Esophagus (tissue), 2 donors: ENCODE measurements at regions not wholly inside any gene's neighbourhood (a gene's known extent, or its start where the extent isn't known, plus 50 kb on each side); places are given as distances from the start of the nearest gene placed in this dataset.

ENCODE experiments used
- H3K27ac ChIP-seq, 2 donors: one replicate each; pipeline ENCODE4 v1.5.1; 2013; ENCODE audit warnings: low read depth in 2 of 2, mild to moderate bottlenecking in 2 of 2, inconsistent platforms in 1 of 2, low read length in 1 of 2, moderate library complexity in 1 of 2
- H3K27me3 ChIP-seq, 2 donors: one replicate each; pipeline ENCODE4 v1.6.1; 2013; ENCODE audit warnings: low read length in 2 of 2, control low read depth in 1 of 2, mild to moderate bottlenecking in 1 of 2; ENCODE audit not compliant: insufficient read depth in 2 of 2, control insufficient read depth in 1 of 2
- H3K36me3 ChIP-seq, 2 donors: one replicate each; pipeline ENCODE4 v1.6.1; 2013; ENCODE audit warnings: low read length in 1 of 2; ENCODE audit not compliant: control insufficient read depth in 2 of 2, insufficient read depth in 2 of 2
- H3K4me1 ChIP-seq, 2 donors: one replicate each; pipeline ENCODE4 v1.6.1; 2013; ENCODE audit warnings: low read length in 1 of 2; ENCODE audit not compliant: control insufficient read depth in 2 of 2, insufficient read depth in 2 of 2
- H3K4me3 ChIP-seq, 2 donors: one replicate each; pipeline ENCODE4 v1.5.1; 2013; ENCODE audit warnings: low read length in 2 of 2, mild to moderate bottlenecking in 2 of 2, low read depth in 1 of 2, moderate library complexity in 1 of 2
- H3K9me3 ChIP-seq, 2 donors: one replicate each; pipeline ENCODE4 v1.6.1; 2013; ENCODE audit warnings: mild to moderate bottlenecking in 2 of 2, low read depth in 1 of 2, low read length in 1 of 2, moderate library complexity in 1 of 2; ENCODE audit not compliant: control insufficient read depth in 2 of 2, insufficient read depth in 1 of 2
- WGBS, 2 donors: extraction: QIAGEN DNeasy Blood & Tissue Kit; methylation state at CpG; one replicate each; pipeline ENCODE4 v1.1.7; 2013; 5-methylcytosine and 5-hydroxymethylcytosine counted together
- donor health status: healthy with polysubstance abuse.
- donor health status: Bipolar disorder and iron deficiency.

- Histone ChIP-seq H3K27ac (no peak overlapping the region), H3K9me3 (no peaks in the 10 kb centered on the region), H3K4me1 (no peaks in the 10 kb centered on the region), H3K27me3 (no peaks in the 10 kb centered on the region), H3K4me3 (no peak overlapping the region), H3K36me3 (no peaks in the 10 kb centered on the region)
- WGBS, 2 donors: 27 to 32% methylated on average over 2 of the region's 2 CpGs
These were observed 179.1 kb downstream of the SOD2 start for GRCh38 chr6:159513914-159514313.

GRCh38 chr6:159513074-159513720 lies 179.8 kb downstream of the SOD2 start:
- H3K36me3 ChIP-seq: no peaks in the 10 kb centered on the region
- H3K4me3 ChIP-seq: no peak overlapping the region
- no peaks in the 10 kb centered on the region for H3K27me3 ChIP-seq
- no peaks in the 10 kb centered on the region for H3K9me3 ChIP-seq
- H3K4me1 ChIP-seq: no peaks in the 10 kb centered on the region
- WGBS, 2 donors: 88 to 89% methylated on average over 7 of the region's 7 CpGs
- no peak overlapping the region for H3K27ac ChIP-seq

GRCh38 chr6:159512571-159512970 lies 180.5 kb downstream of the SOD2 start:
- no peaks in the 10 kb centered on the region for H3K27me3 ChIP-seq
- no peaks in the 10 kb centered on the region for H3K4me1 ChIP-seq
- H3K27ac ChIP-seq: no peak overlapping the region
- no peak overlapping the region for H3K4me3 ChIP-seq
- H3K9me3 ChIP-seq: no peaks in the 10 kb centered on the region
- H3K36me3 ChIP-seq: no peaks in the 10 kb centered on the region
- 56 to 70% methylated on average over 2 of the region's 2 CpGs for WGBS, 2 donors

- Histone ChIP-seq H3K9me3 (no peaks in the 10 kb centered on the region), H3K4me3 (no peak overlapping the region), H3K27ac (no peak overlapping the region), H3K4me1 (no peaks in the 10 kb centered on the region), H3K36me3 (no peaks in the 10 kb centered on the region), H3K27me3 (no peaks in the 10 kb centered on the region)
- WGBS, 2 donors: 69 to 74% methylated on average over 2 of the region's 2 CpGs
These were observed 180.9 kb downstream of the SOD2 start for GRCh38 chr6:159512104-159512503.

GRCh38 chr6:159510141-159510540 lies 182.9 kb downstream of the SOD2 start:
- Histone ChIP-seq H3K27me3 (no peaks in the 10 kb centered on the region), H3K36me3 (no peaks in the 10 kb centered on the region), H3K4me3 (no peak overlapping the region), H3K9me3 (no peaks in the 10 kb centered on the region), H3K27ac (no peak overlapping the region), H3K4me1 (no peaks in the 10 kb centered on the region)
- WGBS, 2 donors: 79 to 86% methylated on average over 8 of the region's 8 CpGs

GRCh38 chr6:159508931-159509330 lies 184.1 kb downstream of the SOD2 start:
- no peaks in the 10 kb centered on the region for H3K9me3 ChIP-seq
- no peaks in the 10 kb centered on the region for H3K36me3 ChIP-seq
- WGBS, 2 donors: 93 to 94% methylated on average over 2 of the region's 2 CpGs
- no peak overlapping the region for H3K27ac ChIP-seq
- no peaks in the 10 kb centered on the region for H3K27me3 ChIP-seq
- H3K4me3 ChIP-seq: no peak overlapping the region
- H3K4me1 ChIP-seq: no peaks in the 10 kb centered on the region

- no peaks in the 10 kb centered on the region for H3K4me1 ChIP-seq
- no peaks in the 10 kb centered on the region for H3K36me3 ChIP-seq
- no peak overlapping the region for H3K4me3 ChIP-seq
- 70 to 88% methylated on average over 4 of the region's 4 CpGs for WGBS, 2 donors
- no peaks in the 10 kb centered on the region for H3K9me3 ChIP-seq
- H3K27me3 ChIP-seq: no peaks in the 10 kb centered on the region
- H3K27ac ChIP-seq: no peak overlapping the region
These were observed 187.0 kb downstream of the SOD2 start for GRCh38 chr6:159506048-159506447.

GRCh38 chr6:159505140-159505922 lies 187.7 kb downstream of the SOD2 start:
- no peak overlapping the region for H3K27ac ChIP-seq
- no peaks in the 10 kb centered on the region for H3K9me3 ChIP-seq
- no peaks in the 10 kb centered on the region for H3K27me3 ChIP-seq
- no peaks in the 10 kb centered on the region for H3K36me3 ChIP-seq
- WGBS, 2 donors: 76% methylated on average over 19 of the region's 19 CpGs
- no peaks in the 10 kb centered on the region for H3K4me1 ChIP-seq
- no peak overlapping the region for H3K4me3 ChIP-seq

GRCh38 chr6:159501558-159501957 lies 191.5 kb downstream of the SOD2 start:
- Histone ChIP-seq H3K4me1 (no peaks in the 10 kb centered on the region), H3K27ac (no peak overlapping the region), H3K4me3 (no peak overlapping the region), H3K36me3 (no peaks in the 10 kb centered on the region), H3K27me3 (no peaks in the 10 kb centered on the region), H3K9me3 (no peaks in the 10 kb centered on the region)

GRCh38 chr6:159499034-159499433 lies 194.0 kb downstream of the SOD2 start:
- H3K4me3 ChIP-seq: no peak overlapping the region
- 76 to 85% methylated on average over 3 of the region's 3 CpGs for WGBS, 2 donors
- H3K27me3 ChIP-seq: no peaks in the 10 kb centered on the region
- H3K36me3 ChIP-seq: no peaks in the 10 kb centered on the region
- H3K4me1 ChIP-seq: no peaks in the 10 kb centered on the region
- H3K27ac ChIP-seq: no peak overlapping the region
- H3K9me3 ChIP-seq: no peaks in the 10 kb centered on the region
